Suppressor macrophage treated with lipopolysaccharide for 4 hours (primary cell): ENCODE measurements at regions not wholly inside any gene's neighbourhood (a gene's known extent, or its start where the extent isn't known, plus 50 kb on each side); places are given as distances from the start of the nearest gene placed in this dataset.
"Not testable (repeated sequence)": the region's sequence is repeated elsewhere in the genome, so short reads cannot be mapped to it uniquely, and the experiment has no call there.

ENCODE experiments used
- DNase-seq: peaks from one replicate; pipeline ENCODE4 v3.0.0-alpha.2; 2020

- DNase-seq = no peak
These were observed 121.6 kb upstream of the ZNF92 start for GRCh38 chr7:65251851-65252620.

- no peak for DNase-seq
These were observed 122.8 kb upstream of the ZNF92 start for GRCh38 chr7:65250697-65251395.

GRCh38 chr7:65250216-65250615 lies 123.4 kb upstream of the ZNF92 start:
- no peak for DNase-seq

GRCh38 chr7:65247491-65247890 lies 126.2 kb upstream of the ZNF92 start:
- no peak for DNase-seq

GRCh38 chr7:65239707-65240352 lies 133.8 kb upstream of the ZNF92 start:
- DNase-seq = no peak

- DNase-seq = no peak
These were observed 134.3 kb upstream of the ZNF92 start for GRCh38 chr7:65239324-65239706.

- no peak for DNase-seq
These were observed 134.9 kb upstream of the ZNF92 start for GRCh38 chr7:65238785-65239184.

GRCh38 chr7:65235586-65235985 lies 138.1 kb upstream of the ZNF92 start:
- DNase-seq = no peak

GRCh38 chr7:65233409-65234034 lies 140.1 kb upstream of the ZNF92 start:
- no peak for DNase-seq

GRCh38 chr7:65230231-65230630 lies 143.4 kb upstream of the ZNF92 start:
- no peak for DNase-seq

- DNase-seq = no peak
These were observed 148.1 kb upstream of the ZNF92 start for GRCh38 chr7:65225422-65226006.

GRCh38 chr7:65222655-65223054 lies 151.0 kb upstream of the ZNF92 start:
- no peak for DNase-seq

GRCh38 chr7:65221683-65222082 lies 152.0 kb upstream of the ZNF92 start:
- no peak for DNase-seq

- no peak for DNase-seq
These were observed 154.0 kb upstream of the ZNF92 start for GRCh38 chr7:65219623-65220022.

- peak; percentile 35 for DNase-seq
These were observed 157.2 kb upstream of the ZNF92 start for GRCh38 chr7:65216469-65216868.

GRCh38 chr7:65213260-65213659 lies 160.4 kb upstream of the ZNF92 start:
- not testable (repeated sequence) for DNase-seq

- not testable (repeated sequence) for DNase-seq
These were observed 174.4 kb upstream of the ZNF92 start for GRCh38 chr7:65199221-65199620.

GRCh38 chr7:65193334-65194058 lies 180.2 kb upstream of the ZNF92 start:
- not testable (repeated sequence) for DNase-seq

GRCh38 chr7:65177041-65177440 lies 170.6 kb upstream of the ERV3-1 start:
- not testable (repeated sequence) for DNase-seq

GRCh38 chr7:65150105-65150504 lies 143.6 kb upstream of the ERV3-1 start:
- DNase-seq = not testable (repeated sequence)

- DNase-seq = not testable (repeated sequence)
These were observed 139.8 kb upstream of the ERV3-1 start for GRCh38 chr7:65146118-65146914.
